Left forelimb (tissue), 1 donor: ENCODE measurements at regions not wholly inside any gene's neighbourhood (a gene's known extent, or its start where the extent isn't known, plus 50 kb on each side); places are given as distances from the start of the nearest gene placed in this dataset.
A peak's percentile ranks its signal among the peaks of the same experiment; 100 is the strongest.

Source experiments
- DNase-seq: peaks from one replicate; pipeline ENCODE4 v3.0.0-alpha.2; 2018; ENCODE audit warnings: low spot score

DNA sequence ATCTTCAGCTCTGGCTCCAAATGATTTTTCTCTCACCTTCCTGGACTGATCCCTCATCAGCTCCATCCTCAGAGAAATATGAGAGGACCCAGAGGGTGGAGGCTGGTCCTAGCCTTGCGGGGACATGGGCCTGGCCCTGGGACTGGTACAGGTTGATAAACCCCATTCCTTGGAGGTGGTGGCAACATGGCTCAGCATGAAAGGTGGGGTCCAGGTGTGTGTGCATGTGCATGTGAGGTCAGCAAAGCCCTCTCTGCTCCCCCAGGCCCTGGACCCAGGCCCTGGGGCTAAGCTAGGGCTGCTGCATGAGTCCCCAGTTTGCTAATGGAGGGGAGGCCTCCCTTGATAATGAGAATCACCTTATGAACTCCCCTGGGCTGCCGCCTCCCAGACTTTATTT lies 363.1 kb downstream of the MATN1 start:
- no peak for DNase-seq

DNA sequence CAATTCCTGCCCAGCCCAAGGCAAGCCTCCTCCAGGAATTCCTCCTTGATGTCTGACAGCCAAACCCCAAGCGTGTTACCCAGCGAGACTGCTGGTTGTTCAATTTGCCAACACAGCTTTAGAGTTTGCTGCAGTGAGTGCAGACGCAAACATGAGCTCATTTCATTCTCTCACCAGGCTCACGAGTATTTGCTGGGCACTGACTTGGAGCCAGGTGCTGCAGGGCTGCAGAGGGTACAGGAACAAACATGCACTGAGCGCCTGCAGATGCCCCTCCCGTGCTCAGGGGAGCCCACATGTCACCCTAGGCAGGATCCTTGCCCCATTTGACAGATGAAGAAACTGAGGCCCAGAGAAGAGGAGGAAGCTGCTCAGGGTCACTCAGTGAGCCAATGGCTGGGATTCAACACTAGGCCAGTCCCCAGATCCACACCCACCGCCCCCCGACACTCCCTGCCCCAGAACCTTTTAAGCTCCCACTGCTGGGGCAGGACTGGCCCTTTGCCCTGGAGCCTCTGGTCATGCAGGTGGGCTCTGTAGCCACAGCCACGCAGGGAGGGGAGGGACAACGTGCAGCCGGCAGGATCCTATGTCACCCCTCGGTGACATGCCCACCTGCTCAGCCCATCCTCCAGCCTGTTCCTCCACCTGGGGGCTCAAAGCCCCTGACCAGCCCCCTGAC lies 363.7 kb downstream of the MATN1 start:
- DNase-seq, result no peak

DNA sequence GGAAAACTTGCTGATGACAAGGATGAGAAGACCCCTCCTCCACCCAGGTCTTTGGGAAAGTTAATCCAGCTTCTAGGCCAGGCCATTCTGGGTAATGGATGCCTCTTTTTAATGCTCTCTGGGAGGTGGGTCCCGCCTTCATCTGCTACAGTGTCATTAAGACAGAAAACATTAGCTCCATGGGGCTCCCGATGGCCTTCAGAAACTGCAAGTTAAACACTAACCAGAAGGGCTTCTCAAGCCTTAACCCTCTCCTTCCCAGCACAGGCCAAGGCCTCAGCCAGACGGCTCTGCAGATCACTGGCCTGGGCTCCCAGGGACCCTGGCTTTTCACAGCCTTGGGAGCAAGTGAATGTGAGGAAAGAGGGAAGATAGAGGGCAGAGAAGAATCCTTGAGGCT lies 364.9 kb downstream of the MATN1 start:
- no peak for DNase-seq

GRCh38 chr1:30356839-30357238 lies 366.5 kb downstream of the MATN1 start:
- no peak for DNase-seq

DNA sequence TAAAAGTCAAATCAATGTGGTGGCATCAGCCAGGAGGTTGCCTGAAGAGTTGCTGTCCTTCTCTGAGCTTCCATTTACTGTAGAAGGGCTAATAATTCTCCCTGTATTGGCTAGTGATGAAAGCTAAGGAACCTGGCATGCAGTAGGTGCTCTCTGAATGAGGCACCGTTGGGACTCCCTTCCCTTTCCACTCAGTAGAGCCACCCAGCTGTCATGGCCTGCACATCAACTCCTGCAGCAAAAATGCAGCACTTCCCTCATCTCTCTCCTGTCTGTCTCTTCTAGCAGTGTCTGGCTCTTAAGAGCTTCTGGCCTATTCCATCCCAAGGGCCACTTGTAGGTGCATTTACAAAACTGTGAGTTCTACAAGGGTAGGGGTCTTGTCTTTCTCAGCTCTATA lies 369.0 kb downstream of the MATN1 start:
- DNase-seq, result no peak

- DNase-seq, result no peak
Observed at GRCh38 chr1:30353637-30354036, 369.7 kb downstream of the MATN1 start.

DNA sequence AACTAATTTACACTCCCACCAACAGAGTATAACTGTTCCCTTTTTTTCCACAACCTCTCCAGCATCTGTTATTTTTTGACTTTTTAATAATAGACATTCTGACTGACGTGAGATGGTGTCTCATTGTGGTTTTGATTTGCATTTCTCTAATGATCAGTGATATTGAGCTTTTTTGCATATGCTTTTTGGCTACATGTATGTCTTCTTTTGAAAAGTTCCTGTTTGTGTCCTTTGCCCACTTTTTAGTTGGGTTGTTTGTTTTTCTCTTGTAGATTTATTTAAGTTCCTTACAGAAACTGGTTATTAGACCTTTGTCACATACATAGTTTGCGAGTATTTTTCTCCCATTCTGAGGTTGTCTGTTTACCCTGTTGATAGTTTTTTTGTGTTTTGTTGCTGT lies 375.2 kb downstream of the MATN1 start:
- no peak for DNase-seq

DNA sequence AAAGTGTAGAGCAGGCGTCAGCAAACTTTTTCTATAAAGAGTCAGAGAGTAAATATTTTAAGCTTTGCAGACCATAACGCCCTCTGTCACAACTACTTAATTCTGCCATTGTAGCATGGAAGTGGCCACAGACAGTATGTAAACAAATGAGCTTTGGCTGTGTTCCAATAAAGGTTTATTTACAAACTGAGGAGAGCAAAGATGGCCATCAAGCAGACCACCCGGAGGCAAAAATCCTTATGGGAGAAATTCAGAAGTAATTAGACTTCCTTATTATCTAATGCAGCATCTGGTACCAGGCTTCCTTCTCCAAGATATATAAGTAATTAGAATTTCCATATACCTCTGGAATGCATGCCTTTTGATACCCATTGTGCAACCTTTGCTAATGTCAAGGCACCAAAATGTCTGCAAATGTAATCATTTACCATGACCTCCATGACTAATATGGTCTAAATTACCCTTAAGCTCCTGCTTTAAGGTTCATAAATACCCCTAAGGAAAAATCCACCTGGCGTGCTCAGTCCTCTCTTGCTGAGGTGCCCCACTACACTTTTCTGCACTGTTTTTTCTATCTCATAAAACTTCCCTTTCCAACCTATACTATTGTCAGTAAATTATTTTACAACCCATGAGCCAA lies 377.8 kb downstream of the MATN1 start:
- no peak for DNase-seq

- DNase-seq, result no peak
Observed at GRCh38 chr1:30343562-30343961, 379.8 kb downstream of the MATN1 start.

DNA sequence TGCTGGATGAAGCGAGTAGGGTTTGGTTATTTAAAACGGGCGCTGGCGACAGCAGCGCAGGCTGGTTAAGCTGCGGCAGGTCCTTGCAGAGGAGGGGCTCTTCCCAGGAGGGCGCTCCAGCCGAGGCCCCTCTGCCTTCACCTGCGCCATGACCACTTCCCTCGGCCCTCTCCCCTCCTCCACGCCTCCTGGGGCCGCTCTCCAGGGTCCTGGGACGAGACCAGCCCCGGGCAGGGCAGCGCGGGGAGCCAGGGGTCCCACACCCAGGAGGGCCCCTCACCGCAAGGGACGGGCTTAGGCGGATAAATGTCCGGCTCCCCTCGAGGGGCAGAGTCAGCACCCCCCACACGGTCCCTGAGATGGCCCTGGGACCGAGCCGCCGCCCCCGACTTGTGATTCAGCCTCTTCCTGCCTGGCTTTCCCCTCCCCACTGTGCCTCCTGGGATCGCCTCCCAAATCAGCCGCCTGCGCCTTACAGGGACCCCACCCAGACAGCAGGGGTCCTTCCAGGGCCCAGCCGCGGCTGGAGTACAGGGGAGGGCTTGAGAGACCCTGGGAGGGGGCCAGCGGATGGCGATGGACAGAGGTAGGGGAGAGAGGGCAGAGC lies 380.7 kb downstream of the MATN1 start:
- no peak for DNase-seq

DNA sequence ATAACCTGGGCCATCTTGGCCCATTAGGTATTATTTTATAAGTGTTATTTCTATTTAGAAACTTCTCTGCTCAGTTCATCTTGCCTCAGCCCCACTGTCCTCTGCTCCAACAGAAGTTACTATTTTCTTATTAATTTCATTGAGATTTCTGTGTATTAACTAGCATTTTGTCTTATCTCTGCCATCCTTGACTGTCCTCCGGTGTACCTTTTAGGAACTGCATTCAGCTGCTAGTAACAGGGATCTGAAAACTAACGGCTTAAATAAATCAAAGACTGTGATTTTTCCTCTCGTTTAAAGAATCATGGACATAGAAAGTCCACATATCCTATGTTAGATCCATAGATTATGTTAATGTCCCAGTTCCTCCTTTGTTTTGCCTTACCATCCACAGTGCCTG lies 382.5 kb downstream of the MATN1 start:
- no peak for DNase-seq

DNA sequence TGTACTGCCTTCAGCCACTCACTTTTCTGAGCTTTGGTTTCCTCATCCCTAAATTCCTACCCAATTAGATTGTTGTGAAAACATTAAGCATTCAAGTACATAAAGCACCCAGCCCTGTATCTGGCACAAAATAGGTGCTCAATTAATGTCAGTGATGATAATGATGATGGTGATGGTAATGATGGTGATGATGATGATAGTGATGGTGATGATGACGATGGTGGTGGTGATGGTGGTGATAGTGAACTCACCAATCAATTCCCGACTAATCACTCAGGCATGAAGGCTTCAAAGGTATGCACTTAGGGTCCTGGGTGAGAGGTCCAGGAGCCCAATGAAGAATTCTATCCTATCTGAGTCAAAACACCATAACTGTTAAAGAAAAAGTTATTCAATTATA lies 383.5 kb downstream of the MATN1 start:
- no peak for DNase-seq

- no peak for DNase-seq
Observed at GRCh38 chr1:30338765-30339164, 384.6 kb downstream of the MATN1 start.

- peak; percentile 36 for DNase-seq
Observed at GRCh38 chr1:30337324-30337620, 386.1 kb downstream of the MATN1 start.

GRCh38 chr1:30336550-30337323 lies 386.6 kb downstream of the MATN1 start:
- DNase-seq, result peak; percentile 15

DNA sequence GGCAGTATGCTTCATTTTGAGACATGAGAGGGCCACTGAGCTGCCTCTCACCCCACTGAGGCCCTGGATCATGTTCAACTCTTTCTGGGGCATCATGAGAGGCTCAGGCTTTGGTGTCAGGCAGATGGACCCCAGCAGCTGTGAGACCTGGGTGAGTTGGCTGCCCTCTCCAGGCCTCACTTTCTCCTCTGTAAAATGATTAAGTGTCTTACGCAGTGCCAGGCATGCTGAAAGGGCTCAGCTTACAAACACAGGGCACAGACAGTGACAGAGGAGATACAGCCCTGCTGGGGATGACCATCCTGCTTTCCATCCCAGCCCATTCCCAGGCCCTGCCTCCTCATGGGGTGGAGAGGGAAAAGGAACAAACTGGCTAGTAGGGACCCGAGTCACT lies 387.4 kb downstream of the MATN1 start:
- peak; percentile 53 for DNase-seq

- peak; percentile 8 for DNase-seq
Observed at GRCh38 chr1:30335389-30335996, 387.9 kb downstream of the MATN1 start.

DNA sequence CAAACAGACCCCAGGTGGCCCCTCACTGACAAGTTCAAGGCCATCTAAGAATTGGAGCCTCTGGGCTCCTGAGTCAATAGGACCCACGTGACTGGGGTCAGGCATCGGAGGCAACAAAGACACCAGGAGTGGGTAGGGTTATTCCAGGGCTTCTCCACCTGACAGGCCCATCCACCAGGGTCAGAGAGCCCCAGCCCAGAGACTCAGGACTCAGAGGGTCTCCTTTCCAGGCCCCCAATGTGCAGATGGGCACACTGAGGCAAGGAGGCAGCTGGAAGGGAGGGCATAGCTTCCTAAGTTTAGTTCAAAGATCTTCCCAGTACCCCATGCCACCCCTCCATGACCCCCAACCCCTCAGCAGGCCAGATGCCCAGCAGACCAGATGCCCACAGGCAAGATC lies 388.6 kb downstream of the MATN1 start:
- DNase-seq, result peak; percentile 23

GRCh38 chr1:30332116-30333094 lies 391.0 kb downstream of the MATN1 start:
- peak; percentile 23 for DNase-seq

DNA sequence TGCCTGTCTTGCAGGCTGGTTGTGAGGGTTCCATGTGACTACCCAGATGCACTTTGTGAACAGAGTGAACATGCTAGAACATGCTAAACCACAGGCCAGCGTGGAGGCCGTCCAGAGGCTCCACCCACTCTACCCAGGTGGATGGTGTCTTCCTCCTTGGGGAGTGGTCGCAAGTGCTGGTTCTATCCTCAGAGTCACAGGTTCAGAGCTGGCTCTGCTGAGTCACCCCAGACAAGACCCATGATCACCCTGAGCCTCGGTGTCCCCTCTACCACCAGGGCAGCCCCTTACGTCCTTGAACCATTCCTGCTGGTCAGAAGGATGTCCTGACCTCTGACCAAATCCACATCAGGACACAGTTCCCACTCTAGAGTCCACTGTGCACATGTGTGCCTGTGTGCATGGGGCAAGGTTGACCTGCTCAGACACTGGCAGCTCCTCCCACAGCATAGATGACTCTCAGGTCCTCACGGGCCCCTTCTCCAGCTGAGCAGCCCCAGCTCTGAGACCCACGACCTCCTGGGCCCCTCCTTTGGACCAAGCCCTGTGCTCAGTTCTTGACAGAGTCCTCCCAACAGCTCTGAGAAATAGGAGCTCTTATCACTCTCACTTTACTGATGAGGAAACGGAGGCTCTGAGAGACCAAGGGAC lies 391.8 kb downstream of the MATN1 start:
- DNase-seq, result no peak

GRCh38 chr1:30330644-30331043 lies 392.7 kb downstream of the MATN1 start:
- DNase-seq, result no peak
